Activated naive CD4-positive, alpha-beta T cell treated with anti-CD3 and anti-CD28 coated beads, Interleukin-2, amount 10 ng/mL, durations not matched to agents 7 days and 5 days (primary cell): ENCODE measurements at regions not wholly inside any gene's neighbourhood (a gene's known extent, or its start where the extent isn't known, plus 50 kb on each side); places are given as distances from the start of the nearest gene placed in this dataset.
"Not testable (repeated sequence)": the region's sequence is repeated elsewhere in the genome, so short reads cannot be mapped to it uniquely, and the experiment has no call there.

Experiments used
- CTCF ChIA-PET: fragments of 350-600 bp; sonication (Branson Sonifier 250); formaldehyde crosslinking; loops from one replicate; lab custom pipeline; 2021; ENCODE audit warnings: antibody characterized with exemption; lab: Charles Lee
- DNase-seq: peaks from one replicate; pipeline ENCODE4 v3.0.0-alpha.2; 2020
- H3K27ac Mint-ChIP-seq: one replicate; pipeline ENCODE4 v1.8.0; 2021; ENCODE audit warnings: mild to moderate bottlenecking, moderate library complexity, mixed read lengths
- H3K27me3 Mint-ChIP-seq: one replicate; pipeline ENCODE4 v1.8.0; 2021; ENCODE audit warnings: mild to moderate bottlenecking, mixed read lengths
- H3K36me3 Mint-ChIP-seq: one replicate; pipeline ENCODE4 v1.8.0; 2021; ENCODE audit warnings: mixed read lengths
- H3K4me1 Mint-ChIP-seq: one replicate; pipeline ENCODE4 v1.8.0; 2021; ENCODE audit warnings: mixed read lengths
- H3K4me3 Mint-ChIP-seq: one replicate; pipeline ENCODE4 v1.8.0; 2021; ENCODE audit warnings: mild to moderate bottlenecking, moderate library complexity, mixed read lengths
- H3K9me3 Mint-ChIP-seq: one replicate; pipeline ENCODE4 v1.8.0; 2021; ENCODE audit warnings: mixed read lengths

DNA sequence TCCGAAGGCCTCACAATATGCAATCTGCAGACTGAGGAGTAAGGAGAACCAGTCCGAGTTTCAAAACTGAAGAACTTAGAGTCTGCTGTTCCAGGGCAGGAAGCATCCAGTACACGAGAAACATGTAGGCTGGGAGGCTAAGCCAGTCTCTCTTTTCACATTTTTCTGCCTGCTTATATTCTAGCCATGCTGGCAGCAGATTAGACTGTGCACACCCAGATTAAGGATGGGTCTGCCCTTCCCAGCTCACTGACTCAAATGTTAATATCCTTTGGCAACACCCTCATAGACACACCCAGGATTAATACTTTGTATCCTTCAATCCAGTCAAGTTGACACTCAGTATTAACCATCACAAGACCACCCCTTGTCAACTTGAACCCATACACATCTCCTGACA, 271.7 kb upstream of the PTER start:
- not testable (repeated sequence) for H3K9me3 Mint-ChIP-seq, DNase-seq, H3K4me1 Mint-ChIP-seq, H3K27ac Mint-ChIP-seq, H3K36me3 Mint-ChIP-seq, H3K4me3 Mint-ChIP-seq, H3K27me3 Mint-ChIP-seq
- CTCF ChIA-PET, result interaction anchor here (1.1 kb wide), 1 partner anchor 10 kb away, joined by 3 read pairs; no protein-coding TSS in a partner anchor

GRCh38 chr10:16182144-16182543, 254.7 kb upstream of the PTER start:
- H3K4me3 Mint-ChIP-seq, result no peak overlapping the region
- no peaks in the 10 kb centered on the region for H3K9me3 Mint-ChIP-seq
- no peak for DNase-seq
- H3K27me3 Mint-ChIP-seq, result no peaks in the 10 kb centered on the region
- no peak overlapping the region for H3K27ac Mint-ChIP-seq
- CTCF ChIA-PET, result no interaction called here
- H3K4me1 Mint-ChIP-seq, result no peaks in the 10 kb centered on the region
- H3K36me3 Mint-ChIP-seq, result no peaks in the 10 kb centered on the region

DNA sequence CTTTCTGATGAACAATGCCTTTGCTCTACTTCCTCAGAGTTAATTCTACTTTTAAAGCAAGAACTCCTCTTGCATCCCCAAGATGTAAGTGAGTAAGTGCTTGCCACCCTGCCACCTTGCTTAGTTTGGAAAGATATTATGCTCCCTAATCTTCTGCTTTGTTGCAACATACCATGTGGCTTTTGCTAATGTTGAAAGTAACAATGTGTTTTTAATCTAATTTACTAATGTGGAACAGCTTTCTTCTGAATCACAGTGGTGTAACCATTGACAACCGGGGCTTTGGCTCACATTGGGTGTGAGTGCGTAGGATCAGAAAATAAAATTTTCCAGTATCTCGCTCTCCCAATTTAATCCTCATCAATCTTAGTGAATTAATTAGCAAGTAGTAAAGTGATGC, 254.1 kb upstream of the PTER start:
- CTCF ChIA-PET, result no interaction called here
- Mint-ChIP-seq H3K9me3 (no peaks in the 10 kb centered on the region), H3K4me1 (no peaks in the 10 kb centered on the region), H3K36me3 (no peaks in the 10 kb centered on the region), H3K4me3 (no peak overlapping the region), H3K27me3 (no peaks in the 10 kb centered on the region), H3K27ac (no peak overlapping the region)
- no peak for DNase-seq

- CTCF ChIA-PET, result no interaction called here
- Mint-ChIP-seq H3K9me3 (no peaks in the 10 kb centered on the region), H3K4me1 (no peaks in the 10 kb centered on the region), H3K27me3 (no peaks in the 10 kb centered on the region), H3K36me3 (no peaks in the 10 kb centered on the region), H3K27ac (no peak overlapping the region), H3K4me3 (no peak overlapping the region)
- no peak for DNase-seq
Observed at GRCh38 chr10:16184096-16184597, 252.7 kb upstream of the PTER start.

DNA sequence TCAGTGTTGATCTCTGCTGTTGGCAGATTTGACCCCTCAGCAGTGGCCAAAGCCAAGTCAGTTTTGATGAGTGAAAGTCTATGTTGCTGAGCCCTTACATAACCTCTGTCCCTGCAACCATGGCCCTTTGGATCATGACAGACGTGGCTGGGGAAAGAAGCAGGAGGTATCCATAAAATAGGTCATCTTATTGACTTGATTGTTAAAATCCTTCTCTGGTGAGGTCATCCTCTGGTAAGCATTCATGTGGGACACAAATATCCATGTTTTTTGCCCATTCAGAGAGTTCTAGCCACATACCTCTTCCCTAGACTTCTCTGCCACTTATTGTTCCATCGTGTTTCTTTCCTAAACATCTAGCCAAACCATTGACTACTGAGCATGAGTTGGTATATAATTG, 251.9 kb upstream of the PTER start:
- Mint-ChIP-seq H3K27me3 (no peaks in the 10 kb centered on the region), H3K4me3 (no peak overlapping the region), H3K9me3 (no peaks in the 10 kb centered on the region), H3K4me1 (no peaks in the 10 kb centered on the region), H3K27ac (no peak overlapping the region), H3K36me3 (no peaks in the 10 kb centered on the region)
- CTCF ChIA-PET, result no interaction called here
- DNase-seq, result no peak

- Mint-ChIP-seq H3K27me3 (no peaks in the 10 kb centered on the region), H3K36me3 (no peaks in the 10 kb centered on the region), H3K27ac (no peak overlapping the region), H3K4me3 (no peak overlapping the region), H3K9me3 (no peaks in the 10 kb centered on the region), H3K4me1 (no peaks in the 10 kb centered on the region)
- CTCF ChIA-PET, result no interaction called here
- no peak for DNase-seq
Observed at GRCh38 chr10:16186564-16186963, 250.2 kb upstream of the PTER start.

GRCh38 chr10:16187161-16187560, 249.6 kb upstream of the PTER start:
- Mint-ChIP-seq H3K4me1 (no peaks in the 10 kb centered on the region), H3K27ac (no peak overlapping the region), H3K36me3 (no peaks in the 10 kb centered on the region), H3K27me3 (no peaks in the 10 kb centered on the region), H3K4me3 (no peak overlapping the region), H3K9me3 (no peaks in the 10 kb centered on the region)
- no peak for DNase-seq
- CTCF ChIA-PET, result no interaction called here

GRCh38 chr10:16192337-16192736, 244.5 kb upstream of the PTER start:
- Mint-ChIP-seq H3K9me3 (peaks cover 7% of the 10 kb centered on the region), H3K27ac (no peak overlapping the region), H3K27me3 (no peaks in the 10 kb centered on the region), H3K36me3 (no peaks in the 10 kb centered on the region), H3K4me1 (peaks cover 23% of the 10 kb centered on the region), H3K4me3 (no peak overlapping the region)
- no peak for DNase-seq
- CTCF ChIA-PET, result no interaction called here

DNA sequence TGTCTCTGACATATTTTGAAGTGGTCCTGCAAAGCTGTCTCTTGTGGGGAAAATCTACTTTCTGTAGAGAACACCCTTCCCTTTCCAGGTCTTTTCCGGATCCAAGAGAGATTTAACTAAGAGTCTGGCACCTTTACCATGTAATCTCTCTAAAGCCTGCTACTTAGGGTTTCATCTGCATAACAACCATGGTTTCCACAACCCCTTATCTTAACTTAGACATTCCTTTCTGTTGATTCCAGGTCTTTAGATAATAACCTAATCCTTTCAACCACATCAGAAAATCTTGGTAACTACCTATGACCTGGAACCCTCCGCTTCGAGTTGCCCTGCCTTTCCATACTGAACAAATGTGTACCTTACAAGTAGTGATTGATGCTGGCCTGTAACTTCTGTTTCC, 243.6 kb upstream of the PTER start:
- Mint-ChIP-seq H3K4me3 (no peak overlapping the region), H3K4me1 (peaks cover 23% of the 10 kb centered on the region), H3K27me3 (no peaks in the 10 kb centered on the region), H3K27ac (no peak overlapping the region), H3K9me3 (peaks cover 7% of the 10 kb centered on the region), H3K36me3 (no peaks in the 10 kb centered on the region)
- DNase-seq, result no peak
- CTCF ChIA-PET, result no interaction called here

DNA sequence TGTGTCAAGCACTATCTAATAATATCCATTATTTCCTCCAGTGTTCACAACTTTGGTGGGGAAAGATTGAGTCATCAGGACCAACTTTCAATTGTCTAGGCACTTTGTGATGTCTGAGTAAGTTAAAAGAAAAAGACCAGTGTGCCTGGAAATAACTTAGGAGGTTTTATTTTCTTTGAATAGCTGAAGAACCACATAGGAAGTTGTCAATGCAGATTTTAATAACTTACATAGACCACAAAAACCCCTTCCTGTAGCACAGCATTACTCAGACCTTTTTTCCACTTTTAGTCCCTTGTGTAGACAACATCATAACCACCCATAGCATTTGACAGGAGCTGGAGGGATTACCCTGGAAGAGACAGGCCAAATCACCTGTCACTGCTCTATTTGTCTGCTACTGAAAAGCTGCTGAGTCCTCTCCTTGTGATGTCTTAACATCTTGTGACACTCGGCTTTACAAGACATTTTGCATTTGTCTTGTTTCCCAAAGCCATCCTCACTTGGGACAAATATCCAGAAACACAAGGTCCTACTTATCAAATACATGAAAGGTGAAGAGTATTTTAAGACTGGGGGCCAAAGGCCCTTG, 241.5 kb upstream of the PTER start:
- no peak for DNase-seq
- Mint-ChIP-seq H3K4me3 (no peak overlapping the region), H3K27ac (peak overlapping the region; percentile 8), H3K4me1 (peaks cover 23% of the 10 kb centered on the region), H3K27me3 (no peaks in the 10 kb centered on the region), H3K9me3 (peaks cover 7% of the 10 kb centered on the region), H3K36me3 (no peaks in the 10 kb centered on the region)
- CTCF ChIA-PET, result no interaction called here

GRCh38 chr10:16195894-16196293, 240.9 kb upstream of the PTER start:
- Mint-ChIP-seq H3K4me1 (peaks cover 23% of the 10 kb centered on the region), H3K27me3 (no peaks in the 10 kb centered on the region), H3K9me3 (peaks cover 7% of the 10 kb centered on the region), H3K27ac (no peak overlapping the region), H3K36me3 (no peaks in the 10 kb centered on the region), H3K4me3 (no peak overlapping the region)
- CTCF ChIA-PET, result no interaction called here
- no peak for DNase-seq

DNA sequence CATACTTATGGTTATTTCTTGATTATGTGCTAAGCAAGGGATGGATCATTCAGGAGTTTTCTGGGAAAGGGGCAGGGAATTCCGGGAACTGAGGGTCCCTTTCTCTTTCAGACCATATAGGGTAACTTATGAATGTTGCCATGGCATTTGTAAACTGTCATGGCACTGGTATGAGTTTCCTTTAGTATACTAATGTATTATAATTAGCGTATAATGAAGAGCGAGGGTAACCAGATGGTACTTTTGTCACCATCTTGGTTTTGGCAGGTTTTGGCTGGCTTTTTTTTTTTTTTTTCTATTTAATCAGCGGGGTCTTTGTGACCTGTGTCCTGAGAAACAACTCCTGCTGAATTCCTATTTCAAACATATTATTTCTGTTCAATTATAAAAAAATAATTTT, 237.6 kb upstream of the PTER start:
- Mint-ChIP-seq H3K27me3 (no peaks in the 10 kb centered on the region), H3K36me3 (no peaks in the 10 kb centered on the region), H3K4me1 (peaks cover 23% of the 10 kb centered on the region), H3K4me3 (no peak overlapping the region), H3K9me3 (peaks cover 7% of the 10 kb centered on the region), H3K27ac (no peak overlapping the region)
- no peak for DNase-seq
- CTCF ChIA-PET, result no interaction called here

GRCh38 chr10:16223618-16224017, 213.2 kb upstream of the PTER start:
- H3K36me3 Mint-ChIP-seq, DNase-seq, H3K4me1 Mint-ChIP-seq, H3K27me3 Mint-ChIP-seq, CTCF ChIA-PET, H3K4me3 Mint-ChIP-seq, H3K27ac Mint-ChIP-seq: not testable (repeated sequence)
- peaks cover 23% of the 10 kb centered on the region for H3K9me3 Mint-ChIP-seq

- CTCF ChIA-PET, result no interaction called here
- no peaks in the 10 kb centered on the region for H3K4me1 Mint-ChIP-seq
- H3K27me3 Mint-ChIP-seq, result no peaks in the 10 kb centered on the region
- H3K36me3 Mint-ChIP-seq, result no peaks in the 10 kb centered on the region
- DNase-seq, result no peak
- H3K27ac Mint-ChIP-seq, result no peak overlapping the region
- peaks cover 17% of the 10 kb centered on the region for H3K9me3 Mint-ChIP-seq
- H3K4me3 Mint-ChIP-seq, result no peak overlapping the region
Observed at GRCh38 chr10:16227674-16228073, 209.1 kb upstream of the PTER start.

DNA sequence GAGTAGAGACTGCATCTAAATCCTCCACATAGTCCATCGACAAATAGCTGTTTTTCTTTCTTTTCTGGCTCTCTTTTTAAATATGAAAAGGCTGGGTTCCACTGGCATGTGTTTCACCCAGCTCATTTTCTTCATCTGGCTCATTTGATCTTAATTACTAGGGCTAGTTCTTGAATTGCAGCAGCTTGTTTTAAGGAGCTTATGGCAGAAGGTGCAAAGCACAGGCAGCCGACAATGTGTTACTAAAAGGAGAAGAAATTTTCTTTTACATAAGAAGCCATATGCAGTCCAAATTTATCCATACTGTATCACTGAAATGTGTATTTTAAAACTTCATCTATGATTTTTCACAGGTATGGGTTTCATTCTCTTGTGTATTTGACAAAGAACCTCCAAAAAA, 205.6 kb upstream of the PTER start:
- CTCF ChIA-PET, result interaction anchor here (0.6 kb wide), 1 partner anchor 42 kb away, joined by 3 read pairs; no protein-coding TSS in a partner anchor
- no peak overlapping the region for H3K27ac Mint-ChIP-seq

More for the DNA sequence above, 205.6 kb upstream of the PTER start:
- Mint-ChIP-seq H3K4me1 (no peaks in the 10 kb centered on the region), H3K4me3 (no peak overlapping the region), H3K36me3 (no peaks in the 10 kb centered on the region), H3K9me3 (peaks cover 10% of the 10 kb centered on the region), H3K27me3 (no peaks in the 10 kb centered on the region)
- no peak for DNase-seq
